Activated B cell treated with CpG ODN at 0.5 μM for 24 hours (primary cell): ENCODE measurements at regions not wholly inside any gene's neighbourhood (a gene's known extent, or its start where the extent isn't known, plus 50 kb on each side); places are given as distances from the start of the nearest gene placed in this dataset.

ENCODE experiments used
- ATAC-seq: fragments of 200-7000 bp; cut with Tn5 transposase; one replicate; pipeline ENCODE4 v1.10.0; 2021; ENCODE audit warnings: low read depth, mild to moderate bottlenecking, moderate library complexity
- CTCF ChIA-PET: fragments of 350-600 bp; sonication (Branson Sonifier 250); formaldehyde crosslinking; loops from one replicate; lab custom pipeline; 2021; ENCODE audit warnings: antibody characterized with exemption; lab: Charles Lee
- POLR2A ChIA-PET: fragments of 350-600 bp; sonication (Branson Sonifier 250); formaldehyde crosslinking; loops from one replicate; lab custom pipeline; 2021; ENCODE audit warnings: antibody characterized with exemption; lab: Charles Lee
- DNase-seq: peaks from one replicate; pipeline ENCODE4 v3.0.0; 2022
- H3K27ac Mint-ChIP-seq: one replicate; pipeline ENCODE4 v1.8.0; 2020; ENCODE audit warnings: mixed read lengths
- H3K27me3 Mint-ChIP-seq: one replicate; pipeline ENCODE4 v1.8.0; 2021; ENCODE audit warnings: mixed read lengths
- H3K36me3 Mint-ChIP-seq: one replicate; pipeline ENCODE4 v1.8.0; 2021; ENCODE audit warnings: low read depth, mixed read lengths
- H3K4me1 Mint-ChIP-seq: one replicate; pipeline ENCODE4 v1.8.0; 2021; ENCODE audit warnings: mixed read lengths
- H3K4me3 Mint-ChIP-seq: one replicate; pipeline ENCODE4 v1.8.0; 2020; ENCODE audit warnings: mild to moderate bottlenecking, mixed read lengths
- H3K9me3 Mint-ChIP-seq: one replicate; pipeline ENCODE4 v1.8.0; 2020; ENCODE audit warnings: mixed read lengths
- CTCF ChIP-seq: fragments of 200-600 bp; IDR thresholded peaks from one replicate; pipeline ENCODE4 v1.8.0; 2022; ENCODE audit warnings: antibody characterized with exemption, mild to moderate bottlenecking
- intact Hi-C: fragments of 100-400 bp; cut with micrococcal nuclease; formaldehyde crosslinking; loops from one replicate; pipeline ENCODE4 v1.15.1; 2024

GRCh38 chr17:34832376-34832775, 128.9 kb downstream of the CCT6B start:
- no peak overlapping the region for H3K4me3 Mint-ChIP-seq
- H3K27me3 Mint-ChIP-seq: peaks cover 9% of the 10 kb centered on the region
- ChIA-PET CTCF (no interaction called here), POLR2A (no interaction called here)
- no peak overlapping the region for H3K27ac Mint-ChIP-seq
- H3K4me1 Mint-ChIP-seq: no peaks in the 10 kb centered on the region
- H3K9me3 Mint-ChIP-seq: no peaks in the 10 kb centered on the region
- intact Hi-C loops: no loop called here
- H3K36me3 Mint-ChIP-seq: no peaks in the 10 kb centered on the region
- no peak for TF ChIP-seq CTCF
- DNase-seq: no peak
- no peak for ATAC-seq

GRCh38 chr17:34827008-34827407, 134.3 kb downstream of the CCT6B start:
- Mint-ChIP-seq H3K27ac (no peak overlapping the region), H3K9me3 (no peaks in the 10 kb centered on the region), H3K4me1 (no peaks in the 10 kb centered on the region), H3K4me3 (no peak overlapping the region), H3K36me3 (no peaks in the 10 kb centered on the region), H3K27me3 (peaks cover 11% of the 10 kb centered on the region)
- DNase-seq (no peak), ATAC-seq (no peak)
- intact Hi-C loops: no loop called here
- CTCF ChIA-PET: no interaction called here
- TF ChIP-seq CTCF: no peak
- POLR2A ChIA-PET: no interaction called here

GRCh38 chr17:34826332-34826731, 134.9 kb downstream of the CCT6B start:
- Mint-ChIP-seq H3K36me3 (no peaks in the 10 kb centered on the region), H3K9me3 (no peaks in the 10 kb centered on the region), H3K4me1 (no peaks in the 10 kb centered on the region), H3K4me3 (no peak overlapping the region), H3K27ac (no peak overlapping the region), H3K27me3 (peaks cover 11% of the 10 kb centered on the region)
- CTCF ChIA-PET: no interaction called here
- POLR2A ChIA-PET: no interaction called here
- intact Hi-C loops: no loop called here
- ATAC-seq: no peak
- no peak for DNase-seq
- TF ChIP-seq CTCF: no peak

GRCh38 chr17:34825884-34826283, 135.4 kb downstream of the CCT6B start:
- Mint-ChIP-seq H3K36me3 (no peaks in the 10 kb centered on the region), H3K27me3 (peaks cover 11% of the 10 kb centered on the region), H3K4me1 (no peaks in the 10 kb centered on the region), H3K27ac (no peak overlapping the region), H3K4me3 (no peak overlapping the region), H3K9me3 (no peaks in the 10 kb centered on the region)
- DNase-seq (no peak), ATAC-seq (no peak)
- no peak for TF ChIP-seq CTCF
- POLR2A ChIA-PET: no interaction called here
- CTCF ChIA-PET: no interaction called here
- intact Hi-C loops: no loop called here

GRCh38 chr17:34825102-34825501, 136.2 kb downstream of the CCT6B start:
- no peak for TF ChIP-seq CTCF
- DNase-seq (no peak), ATAC-seq (no peak)
- Mint-ChIP-seq H3K4me1 (no peaks in the 10 kb centered on the region), H3K36me3 (no peaks in the 10 kb centered on the region), H3K27ac (no peak overlapping the region), H3K4me3 (no peak overlapping the region), H3K9me3 (no peaks in the 10 kb centered on the region), H3K27me3 (peaks cover 11% of the 10 kb centered on the region)
- intact Hi-C loops: no loop called here
- ChIA-PET CTCF (no interaction called here), POLR2A (no interaction called here)
